ENCODE measurements at regions not wholly inside any gene's neighbourhood (a gene's known extent, or its start where the extent isn't known, plus 50 kb on each side); places are given as distances from the start of the nearest gene placed in this dataset.

GRCh38 chr7:68432585-68432984, 1165.7 kb upstream of the AUTS2 start:
- H3K27me3 ChIP-seq: no peaks in the 10 kb centered on the region

GRCh38 chr7:68433462-68434070, 1164.7 kb upstream of the AUTS2 start:
- 65% methylated on average over 5 of the region's 5 CpGs for WGBS
- TF ChIP-seq CTCF (IDR thresholded peaks at IDR 0.05) (no peak), POLR2AphosphoS5 (IDR thresholded peaks at IDR 0.05) (no peak)
- H3K27ac ChIP-seq: no peak overlapping the region
- no peaks in the 10 kb centered on the region for H3K4me1 ChIP-seq
- no peaks in the 10 kb centered on the region for H3K27me3 ChIP-seq
- DNase-seq (ENCODE audit: low spot score in 2 of 2): no peak
- no peak overlapping the region for H3K4me3 ChIP-seq
- no peaks in the 10 kb centered on the region for H3K9me3 ChIP-seq
- H3K36me3 ChIP-seq: no peaks in the 10 kb centered on the region

More at GRCh38 chr7:68432585-68432984, 1165.7 kb upstream of the AUTS2 start:
- TF ChIP-seq EP300 (IDR thresholded peaks at IDR 0.05): no peak
- no peak for TF ChIP-seq POLR2AphosphoS5 (IDR thresholded peaks at IDR 0.05)
- no peak for TF ChIP-seq CTCF (IDR thresholded peaks at IDR 0.05)
- TF ChIP-seq POLR2A (IDR thresholded peaks at IDR 0.05): no peak
- 68% methylated on average over 4 of the region's 4 CpGs for whole genome bisulfite sequencing
- H3K9me3 ChIP-seq: no peaks in the 10 kb centered on the region
- H3K4me1 ChIP-seq: no peaks in the 10 kb centered on the region
- no peak overlapping the region for H3K4me3 ChIP-seq
- no peak overlapping the region for H3K27ac ChIP-seq
- no peak for DNase-seq (ENCODE audit: low spot score in 2 of 2)
- no peaks in the 10 kb centered on the region for H3K36me3 ChIP-seq

GRCh38 chr7:68434857-68435256, 1163.4 kb upstream of the AUTS2 start:
- TF ChIP-seq CTCF (IDR thresholded peaks at IDR 0.05) (no peak), POLR2AphosphoS5 (IDR thresholded peaks at IDR 0.05) (no peak), POLR2A (IDR thresholded peaks at IDR 0.05) (no peak), EP300 (IDR thresholded peaks at IDR 0.05) (no peak)
- Histone ChIP-seq H3K4me3 (no peak overlapping the region), H3K27me3 (no peaks in the 10 kb centered on the region), H3K9me3 (no peaks in the 10 kb centered on the region), H3K36me3 (no peaks in the 10 kb centered on the region), H3K4me1 (no peaks in the 10 kb centered on the region), H3K27ac (no peak overlapping the region)
- 61% methylated on average over 13 of the region's 13 CpGs for WGBS
- no peak for DNase-seq (ENCODE audit: low spot score in 2 of 2)

- no peak overlapping the region for H3K27ac ChIP-seq
- no peaks in the 10 kb centered on the region for H3K27me3 ChIP-seq
- WGBS: 28% methylated on average over 2 of the region's 2 CpGs
- no peak for DNase-seq (ENCODE audit: low spot score in 2 of 2)
- no peak overlapping the region for H3K4me3 ChIP-seq
- no peaks in the 10 kb centered on the region for H3K4me1 ChIP-seq
- H3K36me3 ChIP-seq: no peaks in the 10 kb centered on the region
- no peaks in the 10 kb centered on the region for H3K9me3 ChIP-seq
- TF ChIP-seq CTCF (IDR thresholded peaks at IDR 0.05) (no peak), POLR2AphosphoS5 (IDR thresholded peaks at IDR 0.05) (no peak), EP300 (IDR thresholded peaks at IDR 0.05) (no peak), POLR2A (IDR thresholded peaks at IDR 0.05) (no peak)
These were observed 1160.3 kb upstream of the AUTS2 start for GRCh38 chr7:68438016-68438415.

GRCh38 chr7:68438811-68439210, 1159.5 kb upstream of the AUTS2 start:
- no peak for DNase-seq (ENCODE audit: low spot score in 2 of 2)
- H3K9me3 ChIP-seq: no peaks in the 10 kb centered on the region
- no peaks in the 10 kb centered on the region for H3K36me3 ChIP-seq

More at GRCh38 chr7:68438811-68439210, 1159.5 kb upstream of the AUTS2 start:
- no peak overlapping the region for H3K4me3 ChIP-seq
- TF ChIP-seq POLR2A (IDR thresholded peaks at IDR 0.05) (no peak), POLR2AphosphoS5 (IDR thresholded peaks at IDR 0.05) (no peak), CTCF (IDR thresholded peaks at IDR 0.05) (no peak), EP300 (IDR thresholded peaks at IDR 0.05) (no peak)
- H3K27me3 ChIP-seq: no peaks in the 10 kb centered on the region
- no peaks in the 10 kb centered on the region for H3K4me1 ChIP-seq
- no peak overlapping the region for H3K27ac ChIP-seq
